Activated CD4-positive, alpha-beta T cell treated with anti-CD3 and anti-CD28 coated beads, Interleukin-2, Interleukin-6, amounts not matched to agents 100 ng/mL and 50 ng/mL, durations not matched to agents 16 hours and 8 hours (primary cell): ENCODE measurements at regions not wholly inside any gene's neighbourhood (a gene's known extent, or its start where the extent isn't known, plus 50 kb on each side); places are given as distances from the start of the nearest gene placed in this dataset.
A peak's percentile ranks its signal among the peaks of the same experiment; 100 is the strongest.

Experiments used
- DNase-seq: peaks from one replicate; pipeline ENCODE4 v3.0.0-alpha.2; 2020

GRCh38 chr2:9773903-9774239 lies 69.4 kb upstream of the TAF1B start:
- DNase-seq, result no peak

GRCh38 chr2:9774266-9774665 lies 69.0 kb upstream of the TAF1B start:
- no peak for DNase-seq

GRCh38 chr2:9775351-9775750 lies 67.9 kb upstream of the TAF1B start:
- no peak for DNase-seq

GRCh38 chr2:9775999-9776712 lies 67.1 kb upstream of the TAF1B start:
- DNase-seq, result no peak

- no peak for DNase-seq
Observed at GRCh38 chr2:9777081-9777480, 66.2 kb upstream of the TAF1B start.

GRCh38 chr2:9778012-9778411 lies 65.3 kb upstream of the TAF1B start:
- peak; percentile 52 for DNase-seq

- no peak for DNase-seq
Observed at GRCh38 chr2:9778471-9779316, 64.6 kb upstream of the TAF1B start.

GRCh38 chr2:9779596-9780264 lies 63.5 kb upstream of the TAF1B start:
- DNase-seq, result peak; percentile 78

- peak; percentile 73 for DNase-seq
Observed at GRCh38 chr2:9780368-9781130, 62.7 kb upstream of the TAF1B start.

- DNase-seq, result no peak
Observed at GRCh38 chr2:9781252-9781651, 62.0 kb upstream of the TAF1B start.

- peak; percentile 93 for DNase-seq
Observed at GRCh38 chr2:9782197-9782719, 61.0 kb upstream of the TAF1B start.

GRCh38 chr2:9789371-9789770 lies 53.9 kb upstream of the TAF1B start:
- no peak for DNase-seq

GRCh38 chr2:9790702-9791225 lies 52.5 kb upstream of the TAF1B start:
- DNase-seq, result no peak

- DNase-seq, result no peak
Observed at GRCh38 chr2:9791711-9792110, 51.6 kb upstream of the TAF1B start.

- DNase-seq, result no peak
Observed at GRCh38 chr2:9793156-9793917, 49.9 kb upstream of the TAF1B start.
